NOMO-1 treated with DMSO at 0.1 percent for 48 hours (cell line): ENCODE measurements at regions not wholly inside any gene's neighbourhood (a gene's known extent, or its start where the extent isn't known, plus 50 kb on each side); places are given as distances from the start of the nearest gene placed in this dataset.

Experiments
- DNase-seq: peaks from one replicate; lab custom pipeline; 2025; ENCODE audit not compliant: unreplicated experiment; lab: John Stamatoyannopoulos, UW

GRCh38 chr14:87334997-87335685, 657.8 kb downstream of the GALC start:
- no peak for DNase-seq

- no peak for DNase-seq
Measured at GRCh38 chr14:87331991-87332390, 661.0 kb downstream of the GALC start.

- DNase-seq, result no peak
Measured at GRCh38 chr14:87325741-87326140, 667.2 kb downstream of the GALC start.

GRCh38 chr14:87323191-87323590, 669.8 kb downstream of the GALC start:
- no peak for DNase-seq

- DNase-seq, result no peak
Measured at GRCh38 chr14:87321548-87321947, 671.4 kb downstream of the GALC start.

GRCh38 chr14:87312894-87313205, 680.1 kb downstream of the GALC start:
- no peak for DNase-seq

- no peak for DNase-seq
Measured at GRCh38 chr14:87312169-87312893, 680.7 kb downstream of the GALC start.

- no peak for DNase-seq
Measured at GRCh38 chr14:87309557-87309956, 683.4 kb downstream of the GALC start.

- DNase-seq, result no peak
Measured at GRCh38 chr14:87306409-87307168, 686.4 kb downstream of the GALC start.

- DNase-seq, result no peak
Measured at GRCh38 chr14:87305345-87305744, 687.6 kb downstream of the GALC start.

GRCh38 chr14:87304404-87304803, 688.6 kb downstream of the GALC start:
- no peak for DNase-seq

GRCh38 chr14:87286826-87287225, 706.2 kb downstream of the GALC start:
- no peak for DNase-seq

GRCh38 chr14:87286191-87286590, 706.8 kb downstream of the GALC start:
- no peak for DNase-seq

- no peak for DNase-seq
Measured at GRCh38 chr14:87285506-87285905, 707.5 kb downstream of the GALC start.

- DNase-seq, result no peak
Measured at GRCh38 chr14:87283547-87283946, 709.4 kb downstream of the GALC start.

GRCh38 chr14:87282266-87282665, 710.7 kb downstream of the GALC start:
- no peak for DNase-seq

GRCh38 chr14:87278415-87278814, 714.6 kb downstream of the GALC start:
- DNase-seq, result no peak

- DNase-seq, result no peak
Measured at GRCh38 chr14:87271331-87271730, 721.7 kb downstream of the GALC start.

GRCh38 chr14:87268997-87269396, 724.0 kb downstream of the GALC start:
- DNase-seq, result no peak

- no peak for DNase-seq
Measured at GRCh38 chr14:87264796-87265195, 728.2 kb downstream of the GALC start.

- no peak for DNase-seq
Measured at GRCh38 chr14:87264272-87264785, 728.7 kb downstream of the GALC start.

GRCh38 chr14:87261621-87262020, 731.4 kb downstream of the GALC start:
- DNase-seq, result no peak
